Left kidney (tissue), 1 donor: ENCODE measurements at regions not wholly inside any gene's neighbourhood (a gene's known extent, or its start where the extent isn't known, plus 50 kb on each side); places are given as distances from the start of the nearest gene placed in this dataset.
A peak's percentile ranks its signal among the peaks of the same experiment; 100 is the strongest.
"Not testable (repeated sequence)": the region's sequence is repeated elsewhere in the genome, so short reads cannot be mapped to it uniquely, and the experiment has no call there.

Experiments
- DNase-seq: peaks from one replicate; pipeline ENCODE4 v3.0.0-alpha.2; 2013

GRCh38 chr6:79431537-79431933, 105.7 kb downstream of the LCA5 start:
- no peak for DNase-seq

GRCh38 chr6:79430913-79431536, 106.2 kb downstream of the LCA5 start:
- no peak for DNase-seq

GRCh38 chr6:79427721-79428120, 109.5 kb downstream of the LCA5 start:
- no peak for DNase-seq

GRCh38 chr6:79426625-79427278, 110.5 kb downstream of the LCA5 start:
- DNase-seq, result no peak

- no peak for DNase-seq
These were observed 111.5 kb downstream of the LCA5 start for GRCh38 chr6:79425589-79426311.

- no peak for DNase-seq
These were observed 114.0 kb downstream of the LCA5 start for GRCh38 chr6:79423216-79423615.

GRCh38 chr6:79422666-79423065, 114.6 kb downstream of the LCA5 start:
- no peak for DNase-seq

GRCh38 chr6:79421707-79422484, 115.3 kb downstream of the LCA5 start:
- DNase-seq, result peak; percentile 72

- DNase-seq, result no peak
These were observed 116.2 kb downstream of the LCA5 start for GRCh38 chr6:79421001-79421411.

GRCh38 chr6:79420054-79420453, 117.2 kb downstream of the LCA5 start:
- no peak for DNase-seq

GRCh38 chr6:79416931-79417330, 120.3 kb downstream of the LCA5 start:
- DNase-seq, result no peak

GRCh38 chr6:79413562-79414002, 123.6 kb downstream of the LCA5 start:
- no peak for DNase-seq

GRCh38 chr6:79410806-79411205, 126.4 kb downstream of the LCA5 start:
- no peak for DNase-seq

- DNase-seq, result no peak
These were observed 128.8 kb downstream of the LCA5 start for GRCh38 chr6:79408256-79408974.

GRCh38 chr6:79404677-79405076, 132.6 kb downstream of the LCA5 start:
- no peak for DNase-seq

- DNase-seq, result no peak
These were observed 133.0 kb downstream of the LCA5 start for GRCh38 chr6:79404261-79404660.

- no peak for DNase-seq
These were observed 133.7 kb downstream of the LCA5 start for GRCh38 chr6:79403563-79403962.

GRCh38 chr6:79403086-79403485, 134.1 kb downstream of the LCA5 start:
- DNase-seq, result no peak

GRCh38 chr6:79399499-79399898, 137.7 kb downstream of the LCA5 start:
- DNase-seq, result no peak

- not testable (repeated sequence) for DNase-seq
These were observed 138.6 kb downstream of the LCA5 start for GRCh38 chr6:79398617-79399016.

GRCh38 chr6:79396625-79397024, 140.6 kb downstream of the LCA5 start:
- DNase-seq, result no peak

- DNase-seq, result no peak
These were observed 142.5 kb downstream of the LCA5 start for GRCh38 chr6:79394690-79395089.
